ENCODE measurements at regions not wholly inside any gene's neighbourhood (a gene's known extent, or its start where the extent isn't known, plus 50 kb on each side); places are given as distances from the start of the nearest gene placed in this dataset.

GRCh38 chr9:89716559-89716958, 111.7 kb downstream of the GADD45G start:
- no peak overlapping the region for H3K27ac ChIP-seq (ENCODE audit: low read depth, low read length)
- DNase-seq (ENCODE audit: low read depth in 4 of 6, low spot score in 6 of 6) = peak in 1 of 6 donors; percentile 50
- no peaks in the 10 kb centered on the region for H3K27me3 ChIP-seq (ENCODE audit: control insufficient read depth, insufficient read depth, low read length)
- no peaks in the 10 kb centered on the region for H3K36me3 ChIP-seq (ENCODE audit: control insufficient read depth, insufficient read depth, low read length)
- WGBS (ENCODE audit: insufficient coverage) = 90% methylated on average over 2 of the region's 3 CpGs
- no peaks in the 10 kb centered on the region for H3K9me3 ChIP-seq (ENCODE audit: control insufficient read depth, insufficient read depth, low read length)
- H3K4me1 ChIP-seq (ENCODE audit: control insufficient read depth, insufficient read depth, low read length) = no peaks in the 10 kb centered on the region
- no peak overlapping the region for H3K4me3 ChIP-seq (ENCODE audit: low read depth, low read length)

DNA sequence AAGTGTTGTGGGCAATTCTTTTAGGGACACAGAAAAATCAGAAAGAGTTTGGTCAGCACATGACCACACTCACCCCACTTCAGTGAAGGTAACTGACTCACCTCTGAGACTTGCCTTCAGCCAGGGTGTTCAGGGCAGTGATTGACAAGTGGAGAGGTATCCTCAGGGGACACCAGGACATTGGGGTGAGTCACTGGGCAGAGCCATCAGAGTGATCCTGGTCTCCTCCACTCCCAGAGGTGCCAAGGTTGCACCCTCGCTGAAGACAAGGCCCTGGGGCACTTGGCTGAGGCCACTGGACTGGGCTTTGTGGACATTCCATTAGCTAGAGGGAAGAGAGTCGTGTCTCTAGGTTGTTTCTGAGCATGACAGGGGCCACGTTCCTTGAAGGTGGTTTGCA, 113.4 kb downstream of the GADD45G start:
- no peaks in the 10 kb centered on the region for H3K9me3 ChIP-seq (ENCODE audit: control insufficient read depth, insufficient read depth, low read length)
- H3K27me3 ChIP-seq (ENCODE audit: control insufficient read depth, insufficient read depth, low read length) = no peaks in the 10 kb centered on the region
- DNase-seq (ENCODE audit: low read depth in 4 of 6, low spot score in 6 of 6) = no peak
- H3K4me1 ChIP-seq (ENCODE audit: control insufficient read depth, insufficient read depth, low read length) = no peaks in the 10 kb centered on the region
- H3K36me3 ChIP-seq (ENCODE audit: control insufficient read depth, insufficient read depth, low read length) = no peaks in the 10 kb centered on the region
- 63% methylated on average over 3 of the region's 3 CpGs for WGBS (ENCODE audit: insufficient coverage)
- H3K4me3 ChIP-seq (ENCODE audit: low read depth, low read length) = no peak overlapping the region
- no peak overlapping the region for H3K27ac ChIP-seq (ENCODE audit: low read depth, low read length)

- no peak overlapping the region for H3K4me3 ChIP-seq (ENCODE audit: low read depth, low read length)
- H3K36me3 ChIP-seq (ENCODE audit: control insufficient read depth, insufficient read depth, low read length) = no peaks in the 10 kb centered on the region
- no peaks in the 10 kb centered on the region for H3K27me3 ChIP-seq (ENCODE audit: control insufficient read depth, insufficient read depth, low read length)
- no peak overlapping the region for H3K27ac ChIP-seq (ENCODE audit: low read depth, low read length)
- 78% methylated on average over 3 of the region's 4 CpGs for WGBS (ENCODE audit: insufficient coverage)
- H3K4me1 ChIP-seq (ENCODE audit: control insufficient read depth, insufficient read depth, low read length) = no peaks in the 10 kb centered on the region
- no peaks in the 10 kb centered on the region for H3K9me3 ChIP-seq (ENCODE audit: control insufficient read depth, insufficient read depth, low read length)
- DNase-seq (ENCODE audit: low read depth in 4 of 6, low spot score in 6 of 6) = no peak
Observed at GRCh38 chr9:89718651-89719050, 113.8 kb downstream of the GADD45G start.

DNA sequence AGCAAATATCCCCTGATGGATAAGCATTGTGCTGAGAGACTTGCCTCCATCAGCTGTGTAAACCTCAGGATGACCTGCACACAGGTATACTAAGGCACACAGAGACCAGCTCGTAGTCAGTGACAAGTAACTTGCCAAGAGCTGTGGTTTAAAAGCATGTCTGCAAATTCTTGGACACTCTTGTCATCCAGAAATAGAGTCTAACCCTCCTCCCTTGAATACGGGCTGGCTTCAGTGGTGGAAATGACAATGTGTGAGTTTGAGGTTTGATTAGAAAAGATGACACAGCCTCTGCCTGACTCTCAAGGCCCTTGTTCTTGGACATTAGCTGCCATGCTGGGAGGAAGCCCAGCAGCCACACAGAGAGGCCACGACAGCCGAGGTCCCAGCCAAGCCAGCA, 114.4 kb downstream of the GADD45G start:
- Histone ChIP-seq H3K27me3 (ENCODE audit: control insufficient read depth, insufficient read depth, low read length) (no peaks in the 10 kb centered on the region), H3K4me3 (ENCODE audit: low read depth, low read length) (no peak overlapping the region), H3K36me3 (ENCODE audit: control insufficient read depth, insufficient read depth, low read length) (no peaks in the 10 kb centered on the region), H3K4me1 (ENCODE audit: control insufficient read depth, insufficient read depth, low read length) (no peaks in the 10 kb centered on the region), H3K9me3 (ENCODE audit: control insufficient read depth, insufficient read depth, low read length) (no peaks in the 10 kb centered on the region), H3K27ac (ENCODE audit: low read depth, low read length) (no peak overlapping the region)
- no peak for DNase-seq (ENCODE audit: low read depth in 4 of 6, low spot score in 6 of 6)
- WGBS (ENCODE audit: insufficient coverage) = 84% methylated on average over 3 of the region's 4 CpGs

DNA sequence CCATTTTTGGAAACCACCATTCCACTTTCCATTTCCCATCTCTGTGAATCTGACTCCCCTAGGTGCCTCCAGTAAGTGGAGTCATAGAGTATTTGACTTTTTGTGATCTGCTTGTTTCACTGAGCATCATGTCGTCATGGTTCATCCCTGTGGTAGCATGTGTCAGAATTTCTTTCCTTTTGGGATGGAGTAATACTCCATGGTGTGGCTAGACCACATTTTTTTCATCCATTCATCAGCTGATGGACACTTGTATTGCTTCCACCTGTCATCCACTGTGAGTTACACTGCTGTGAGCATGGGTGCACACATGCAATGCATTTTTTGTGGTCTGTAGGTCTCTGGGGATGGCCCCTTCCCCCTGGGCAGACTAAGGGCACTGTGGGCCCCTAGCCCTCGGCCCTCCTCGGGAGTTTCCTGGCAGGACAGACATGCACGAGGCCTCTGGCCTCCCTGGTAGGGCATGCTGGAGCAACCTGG, 115.9 kb downstream of the GADD45G start:
- Histone ChIP-seq H3K36me3 (ENCODE audit: control insufficient read depth, insufficient read depth, low read length) (no peaks in the 10 kb centered on the region), H3K4me3 (ENCODE audit: low read depth, low read length) (no peak overlapping the region), H3K27me3 (ENCODE audit: control insufficient read depth, insufficient read depth, low read length) (no peaks in the 10 kb centered on the region), H3K9me3 (ENCODE audit: control insufficient read depth, insufficient read depth, low read length) (no peaks in the 10 kb centered on the region), H3K4me1 (ENCODE audit: control insufficient read depth, insufficient read depth, low read length) (no peaks in the 10 kb centered on the region), H3K27ac (ENCODE audit: low read depth, low read length) (no peak overlapping the region)
- no peak for DNase-seq (ENCODE audit: low read depth in 4 of 6, low spot score in 6 of 6)
- 66% methylated on average over 3 of the region's 4 CpGs for WGBS (ENCODE audit: insufficient coverage)

GRCh38 chr9:89721176-89721700, 116.4 kb downstream of the GADD45G start:
- WGBS (ENCODE audit: insufficient coverage) = 74% methylated on average over 4 of the region's 4 CpGs
- no peaks in the 10 kb centered on the region for H3K4me1 ChIP-seq (ENCODE audit: control insufficient read depth, insufficient read depth, low read length)
- no peak overlapping the region for H3K27ac ChIP-seq (ENCODE audit: low read depth, low read length)
- H3K36me3 ChIP-seq (ENCODE audit: control insufficient read depth, insufficient read depth, low read length) = no peaks in the 10 kb centered on the region
- H3K4me3 ChIP-seq (ENCODE audit: low read depth, low read length) = no peak overlapping the region
- DNase-seq (ENCODE audit: low read depth in 4 of 6, low spot score in 6 of 6) = no peak
- no peaks in the 10 kb centered on the region for H3K27me3 ChIP-seq (ENCODE audit: control insufficient read depth, insufficient read depth, low read length)
- H3K9me3 ChIP-seq (ENCODE audit: control insufficient read depth, insufficient read depth, low read length) = no peaks in the 10 kb centered on the region

DNA sequence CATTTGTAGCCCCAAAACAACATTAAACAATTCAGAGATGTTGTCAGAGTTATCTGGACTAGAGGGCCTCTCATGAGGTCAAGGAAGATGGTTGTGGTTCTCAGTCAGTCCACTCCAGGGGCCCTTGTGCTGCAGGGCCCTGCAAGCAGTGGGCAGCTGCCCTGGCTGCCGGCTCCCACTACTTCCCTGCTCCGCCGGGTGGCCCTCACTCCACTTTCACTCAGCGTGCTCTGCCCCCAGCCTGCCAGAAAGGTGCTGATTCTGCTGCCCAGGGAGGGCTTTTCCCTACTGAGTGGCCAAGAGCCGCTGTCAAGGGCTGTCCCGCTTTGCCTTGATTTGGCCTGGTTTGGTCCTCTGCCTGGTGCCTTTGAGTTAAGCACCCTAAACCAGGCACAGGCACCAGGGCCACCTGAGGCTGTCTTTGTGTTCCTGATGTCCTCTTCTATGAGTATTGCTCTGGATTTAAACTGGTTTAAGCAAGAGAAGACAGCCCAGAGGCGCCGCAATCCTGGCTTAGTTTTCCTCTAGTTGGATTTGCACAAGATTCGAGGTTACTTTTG, 117.2 kb downstream of the GADD45G start:
- no peaks in the 10 kb centered on the region for H3K27me3 ChIP-seq (ENCODE audit: control insufficient read depth, insufficient read depth, low read length)
- no peaks in the 10 kb centered on the region for H3K36me3 ChIP-seq (ENCODE audit: control insufficient read depth, insufficient read depth, low read length)
- no peaks in the 10 kb centered on the region for H3K9me3 ChIP-seq (ENCODE audit: control insufficient read depth, insufficient read depth, low read length)
- no peak overlapping the region for H3K27ac ChIP-seq (ENCODE audit: low read depth, low read length)
- no peaks in the 10 kb centered on the region for H3K4me1 ChIP-seq (ENCODE audit: control insufficient read depth, insufficient read depth, low read length)
- H3K4me3 ChIP-seq (ENCODE audit: low read depth, low read length) = no peak overlapping the region
- no peak for DNase-seq (ENCODE audit: low read depth in 4 of 6, low spot score in 6 of 6)
- 90% methylated on average over 7 of the region's 9 CpGs for WGBS (ENCODE audit: insufficient coverage)

DNA sequence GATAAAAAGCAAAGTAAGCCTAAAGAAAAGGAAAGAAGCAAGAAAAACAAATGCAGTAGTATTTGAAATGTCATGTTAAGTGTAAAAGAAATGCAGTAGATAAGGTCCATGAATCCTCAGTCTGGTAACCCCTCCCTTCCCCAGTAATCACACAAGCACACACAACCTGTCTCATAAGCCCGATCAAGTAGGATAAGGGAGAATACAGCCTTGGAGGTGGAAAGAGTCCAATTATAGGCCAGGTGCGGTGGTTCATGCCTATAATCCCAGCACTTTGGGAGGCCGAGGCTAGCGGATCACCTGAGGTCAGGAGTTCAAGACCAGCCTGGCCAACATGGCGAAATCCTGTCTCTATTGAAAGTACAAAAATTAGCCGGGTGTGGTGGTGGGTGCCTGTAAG, 117.9 kb downstream of the GADD45G start:
- no peak overlapping the region for H3K4me3 ChIP-seq (ENCODE audit: low read depth, low read length)
- no peaks in the 10 kb centered on the region for H3K9me3 ChIP-seq (ENCODE audit: control insufficient read depth, insufficient read depth, low read length)
- whole genome bisulfite sequencing (ENCODE audit: insufficient coverage) = 95% methylated on average over 5 of the region's 6 CpGs
- H3K27ac ChIP-seq (ENCODE audit: low read depth, low read length) = no peak overlapping the region
- H3K36me3 ChIP-seq (ENCODE audit: control insufficient read depth, insufficient read depth, low read length) = no peaks in the 10 kb centered on the region
- DNase-seq (ENCODE audit: low read depth in 4 of 6, low spot score in 6 of 6) = no peak
- no peaks in the 10 kb centered on the region for H3K4me1 ChIP-seq (ENCODE audit: control insufficient read depth, insufficient read depth, low read length)
- H3K27me3 ChIP-seq (ENCODE audit: control insufficient read depth, insufficient read depth, low read length) = no peaks in the 10 kb centered on the region

GRCh38 chr9:89723469-89724100, 118.8 kb downstream of the GADD45G start:
- DNase-seq (ENCODE audit: low read depth in 4 of 6, low spot score in 6 of 6) = peak in 1 of 6 donors; percentile 43
- Histone ChIP-seq H3K4me3 (ENCODE audit: low read depth, low read length) (no peak overlapping the region), H3K4me1 (ENCODE audit: control insufficient read depth, insufficient read depth, low read length) (no peaks in the 10 kb centered on the region), H3K9me3 (ENCODE audit: control insufficient read depth, insufficient read depth, low read length) (no peaks in the 10 kb centered on the region), H3K27me3 (ENCODE audit: control insufficient read depth, insufficient read depth, low read length) (peaks cover 2% of the 10 kb centered on the region), H3K36me3 (ENCODE audit: control insufficient read depth, insufficient read depth, low read length) (no peaks in the 10 kb centered on the region), H3K27ac (ENCODE audit: low read depth, low read length) (no peak overlapping the region)
- 38% methylated on average over 1 of the region's 3 CpGs for WGBS (ENCODE audit: insufficient coverage)

GRCh38 chr9:89724659-89725058, 119.8 kb downstream of the GADD45G start:
- H3K4me3 ChIP-seq (ENCODE audit: low read depth, low read length) = no peak overlapping the region
- no peak overlapping the region for H3K27ac ChIP-seq (ENCODE audit: low read depth, low read length)
- H3K27me3 ChIP-seq (ENCODE audit: control insufficient read depth, insufficient read depth, low read length) = peaks cover 2% of the 10 kb centered on the region
- no peak for DNase-seq (ENCODE audit: low read depth in 4 of 6, low spot score in 6 of 6)
- no CpG with 5 or more reads among the region's 4 CpGs for WGBS (ENCODE audit: insufficient coverage)
- no peaks in the 10 kb centered on the region for H3K4me1 ChIP-seq (ENCODE audit: control insufficient read depth, insufficient read depth, low read length)
- no peaks in the 10 kb centered on the region for H3K9me3 ChIP-seq (ENCODE audit: control insufficient read depth, insufficient read depth, low read length)
- no peaks in the 10 kb centered on the region for H3K36me3 ChIP-seq (ENCODE audit: control insufficient read depth, insufficient read depth, low read length)
